DOHH2 (cell line): ENCODE measurements at regions not wholly inside any gene's neighbourhood (a gene's known extent, or its start where the extent isn't known, plus 50 kb on each side); places are given as distances from the start of the nearest gene placed in this dataset.

ENCODE experiments used
- CTCF ChIP-seq: fragments of 200-600 bp; sonication (generic); IDR thresholded peaks from one replicate; pipeline ENCODE4 v1.5.1; 2014; ENCODE audit warnings: antibody characterized with exemption, mild to moderate bottlenecking, low read depth, low read length; ENCODE audit not compliant: poor library complexity, severe bottlenecking
- EZH2phosphoT487 ChIP-seq: fragments of 200-600 bp; sonication (generic); IDR thresholded peaks from 2 replicates; pipeline ENCODE4 v1.6.1; 2017; ENCODE audit warnings: borderline replicate concordance, mild to moderate bottlenecking, antibody characterized with exemption, low read length, moderate library complexity, mixed read lengths

DNA sequence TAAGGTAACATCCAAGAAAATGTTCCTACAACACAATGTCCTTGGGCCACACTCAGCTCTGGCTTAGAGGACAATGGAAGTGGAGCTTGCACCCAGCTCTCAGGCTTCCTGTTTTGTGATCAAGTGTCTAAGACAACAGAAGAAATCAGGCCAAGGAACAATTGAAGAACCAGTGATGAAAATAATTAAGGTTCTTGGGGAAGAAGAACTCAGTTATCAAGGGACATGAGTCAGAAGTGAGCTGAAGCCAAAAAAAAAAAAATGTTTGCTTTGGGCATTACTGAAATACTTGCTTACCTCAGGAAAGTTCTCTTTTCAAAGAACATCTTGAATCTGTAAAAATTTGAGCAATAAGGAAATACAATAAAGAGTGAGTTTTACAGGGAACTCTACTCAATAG, 299.0 kb downstream of the FBXO15 start:
- no peak for TF ChIP-seq EZH2phosphoT487
- TF ChIP-seq CTCF: no peak
